ENCODE measurements at regions not wholly inside any gene's neighbourhood (a gene's known extent, or its start where the extent isn't known, plus 50 kb on each side); places are given as distances from the start of the nearest gene placed in this dataset.
"Not testable (repeated sequence)": the region's sequence is repeated elsewhere in the genome, so short reads cannot be mapped to it uniquely, and the experiment has no call there.

- H3K9ac ChIP-seq (ENCODE audit: insufficient read depth in 1 of 2, low read depth in 2 of 2, low read length in 2 of 2); H3K27me3 ChIP-seq (ENCODE audit: control insufficient read depth in 2 of 2, insufficient read depth in 2 of 2, low read length in 2 of 2); CTCF ChIA-PET (ENCODE audit: low intra/inter-chr PET ratio); in situ Hi-C loops (cut with MboI); H2AFZ ChIP-seq (ENCODE audit: low read depth, low read length); H3K4me2 ChIP-seq (ENCODE audit: insufficient read depth, low read length); BruUV-seq (replicated peaks); H3K36me3 ChIP-seq (ENCODE audit: control insufficient read depth, insufficient read depth, low read length); H3K4me3 ChIP-seq; FAIRE-seq; H3K9me1 ChIP-seq (ENCODE audit: control insufficient read depth, insufficient read depth, low read length); H3K27ac ChIP-seq (ENCODE audit: extremely low read depth, low read depth, low read length); H4K20me1 ChIP-seq (replicated peaks; ENCODE audit: control insufficient read depth, insufficient read depth, low read length); H3K9me3 ChIP-seq (replicated peaks; ENCODE audit: control insufficient read depth, insufficient read depth, low read depth, low read length); DNase-seq (ENCODE audit: extremely low read depth in 1 of 4, low spot score in 3 of 4); POLR2A ChIA-PET; ATAC-seq; intact Hi-C loops (cut with micrococcal nuclease); H3K79me2 ChIP-seq (ENCODE audit: control insufficient read depth, insufficient read depth, low read length); H3K4me1 ChIP-seq (replicated peaks in 1 of 2; ENCODE audit: control insufficient read depth in 2 of 2, insufficient read depth in 2 of 2, low read length in 2 of 2): not testable (repeated sequence)
- 0% methylated on average over 2 of the region's 2 CpGs for WGBS (ENCODE audit: insufficient coverage, low coverage, missing lambda C conversion rate)
- TF ChIP-seq CTCF (IDR thresholded peaks at IDR 0.05 in 2 of 3, conservative IDR thresholded peaks at IDR 0.05 in 1 of 3; ENCODE audit: insufficient read depth in 2 of 3, low read depth in 1 of 3, low read length in 3 of 3) = peak in 1 of 3 experiments; percentile 10; a peak in 1 of 6 replicates
Observed at GRCh38 chr15:44900796-44901195, 55.7 kb upstream of the TERB2 start.

GRCh38 chr15:44903281-44903680 lies 53.2 kb upstream of the TERB2 start:
- H3K9me3 ChIP-seq (replicated peaks; ENCODE audit: control insufficient read depth, insufficient read depth, low read depth, low read length); H3K9ac ChIP-seq (ENCODE audit: insufficient read depth in 1 of 2, low read depth in 2 of 2, low read length in 2 of 2); H3K4me1 ChIP-seq (replicated peaks in 1 of 2; ENCODE audit: control insufficient read depth in 2 of 2, insufficient read depth in 2 of 2, low read length in 2 of 2); POLR2A ChIA-PET; H3K4me3 ChIP-seq; intact Hi-C loops (cut with micrococcal nuclease); CTCF ChIA-PET (ENCODE audit: low intra/inter-chr PET ratio); H3K4me2 ChIP-seq (ENCODE audit: insufficient read depth, low read length); H4K20me1 ChIP-seq (replicated peaks; ENCODE audit: control insufficient read depth, insufficient read depth, low read length); ATAC-seq; H3K36me3 ChIP-seq (ENCODE audit: control insufficient read depth, insufficient read depth, low read length); FAIRE-seq; H3K27me3 ChIP-seq (ENCODE audit: control insufficient read depth in 2 of 2, insufficient read depth in 2 of 2, low read length in 2 of 2); BruUV-seq (replicated peaks); H3K9me1 ChIP-seq (ENCODE audit: control insufficient read depth, insufficient read depth, low read length); H2AFZ ChIP-seq (ENCODE audit: low read depth, low read length); in situ Hi-C loops (cut with MboI); H3K27ac ChIP-seq (ENCODE audit: extremely low read depth, low read depth, low read length); H3K79me2 ChIP-seq (ENCODE audit: control insufficient read depth, insufficient read depth, low read length); DNase-seq (ENCODE audit: extremely low read depth in 1 of 4, low spot score in 3 of 4): not testable (repeated sequence)
- 13% methylated on average over 1 of the region's 1 CpG for WGBS (ENCODE audit: insufficient coverage, low coverage, missing lambda C conversion rate)

Data from K562 (cell line).